Erythroblast (primary cell): ENCODE measurements at regions not wholly inside any gene's neighbourhood (a gene's known extent, or its start where the extent isn't known, plus 50 kb on each side); places are given as distances from the start of the nearest gene placed in this dataset.

Experiments
- GATA1 ChIP-seq: IDR thresholded peaks from 2 replicates; pipeline ENCODE4 v1.6.1; 2011; ENCODE audit warnings: low read depth, mild to moderate bottlenecking, control low read depth, low read length, moderate library complexity
- POLR2A ChIP-seq: IDR thresholded peaks from 2 replicates; pipeline ENCODE4 v1.6.1; 2011; ENCODE audit warnings: mild to moderate bottlenecking, low read length

DNA sequence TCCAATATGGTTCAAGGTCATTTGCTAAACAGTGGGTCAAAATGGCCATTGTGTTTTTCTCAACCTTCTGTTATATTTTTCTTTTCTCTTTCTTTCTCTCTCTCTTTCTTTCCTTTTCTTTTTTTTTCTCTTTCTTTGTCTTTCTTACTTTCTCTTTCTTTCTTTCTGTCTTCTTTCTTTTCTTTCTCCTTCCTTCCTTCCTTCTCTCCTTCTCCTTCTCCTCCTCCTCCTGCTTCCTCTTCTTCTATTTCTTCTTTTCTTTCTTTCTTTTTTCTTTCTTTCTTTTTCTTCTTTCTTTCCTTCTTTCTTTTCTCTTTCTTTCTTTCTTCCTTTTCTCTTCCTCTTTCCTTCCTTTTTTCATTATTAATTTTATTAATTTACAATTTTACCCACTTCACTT lies 619.5 kb downstream of the IRX1 start:
- TF ChIP-seq POLR2A: no peak
- no peak for TF ChIP-seq GATA1
